HG03039 (cell line): ENCODE measurements at regions not wholly inside any gene's neighbourhood (a gene's known extent, or its start where the extent isn't known, plus 50 kb on each side); places are given as distances from the start of the nearest gene placed in this dataset.

ENCODE experiments used
- ATAC-seq: cut with Tn5 transposase; IDR thresholded peaks from one replicate; pipeline ENCODE4 v1.9.1; 2021; ENCODE audit warnings: mild to moderate bottlenecking, moderate library complexity; ENCODE audit not compliant: unreplicated experiment

DNA sequence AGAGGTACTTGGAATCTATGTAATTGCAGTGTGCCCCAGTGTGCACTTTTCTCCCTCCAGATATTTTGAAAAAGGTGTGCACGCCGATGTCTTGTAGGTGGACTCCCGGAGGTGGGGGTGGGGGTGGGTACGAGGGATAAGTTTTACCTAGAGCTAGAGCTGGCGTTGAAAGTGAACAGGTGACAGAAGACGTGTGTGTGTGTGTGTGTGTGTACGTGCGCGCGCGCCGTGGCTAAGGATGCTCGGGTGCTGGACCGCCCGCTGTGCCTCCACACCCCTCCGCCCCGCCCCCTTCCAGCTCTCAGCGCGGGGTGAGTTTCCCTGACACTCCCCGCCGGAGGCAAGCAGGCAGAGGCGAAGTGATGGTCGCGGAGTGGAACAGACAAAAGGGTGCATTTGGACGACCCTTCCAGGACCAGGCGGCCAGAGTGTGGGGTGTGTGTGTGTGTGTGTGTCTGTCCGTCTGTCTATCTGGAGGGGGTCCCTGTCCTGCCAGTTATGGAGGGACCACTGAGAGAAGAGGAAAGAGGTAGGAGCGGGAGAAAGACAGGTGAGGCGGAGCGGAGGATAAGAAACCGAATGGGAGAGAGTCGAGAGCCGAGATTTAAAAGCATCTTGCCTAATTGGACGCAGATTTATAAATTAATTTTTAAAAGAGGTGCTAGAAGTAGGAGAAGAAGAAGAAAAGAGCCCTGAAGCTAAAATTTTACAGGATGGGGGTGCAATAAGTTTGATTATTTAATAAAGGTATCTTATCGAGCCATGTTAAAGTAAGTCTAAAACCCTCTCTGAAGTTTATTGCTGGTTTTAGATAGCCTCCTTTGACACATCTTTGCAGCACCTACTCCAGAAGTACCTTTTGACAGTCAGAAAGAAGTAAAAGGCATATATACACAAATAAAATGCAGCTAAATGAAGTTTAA is 335.8 kb upstream of the THRB start:
- ATAC-seq: no peak

DNA sequence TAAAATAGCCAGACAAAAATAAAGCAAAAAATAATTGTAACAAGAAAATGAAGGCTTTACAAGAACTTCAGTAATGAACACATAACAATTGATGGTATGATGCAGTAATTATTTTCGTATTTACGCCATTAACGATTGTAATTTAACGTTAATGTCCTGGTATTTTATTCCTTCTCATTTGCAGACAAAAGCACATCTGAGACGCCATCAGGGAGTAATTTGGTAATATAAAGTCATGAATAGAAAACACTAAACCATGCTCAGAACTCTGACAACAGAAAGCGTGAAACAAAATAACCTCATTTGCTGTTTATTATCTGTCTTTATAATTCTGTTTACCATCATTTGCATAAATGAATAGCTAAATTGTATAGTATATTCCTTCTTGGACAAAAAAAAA is 336.6 kb upstream of the THRB start:
- no peak for ATAC-seq

DNA sequence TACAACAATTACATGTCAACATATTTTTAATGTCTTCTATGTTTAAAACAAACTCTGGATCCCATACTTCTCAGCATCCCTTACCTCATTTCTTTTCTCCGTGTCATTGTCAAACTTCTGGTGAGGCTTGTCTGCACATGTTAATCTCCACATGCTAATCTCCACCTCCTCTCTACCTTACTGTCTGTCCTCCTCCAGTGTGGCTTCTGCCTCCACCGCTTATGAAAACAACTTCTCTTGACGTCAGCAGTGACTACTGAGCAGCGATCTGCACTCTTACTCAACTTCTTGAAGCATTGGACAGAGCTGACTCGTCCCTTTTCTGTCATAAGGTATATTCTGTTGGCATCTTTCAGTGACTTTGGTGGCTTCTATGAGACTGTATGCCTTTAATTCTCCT is 338.2 kb upstream of the THRB start:
- no peak for ATAC-seq

DNA sequence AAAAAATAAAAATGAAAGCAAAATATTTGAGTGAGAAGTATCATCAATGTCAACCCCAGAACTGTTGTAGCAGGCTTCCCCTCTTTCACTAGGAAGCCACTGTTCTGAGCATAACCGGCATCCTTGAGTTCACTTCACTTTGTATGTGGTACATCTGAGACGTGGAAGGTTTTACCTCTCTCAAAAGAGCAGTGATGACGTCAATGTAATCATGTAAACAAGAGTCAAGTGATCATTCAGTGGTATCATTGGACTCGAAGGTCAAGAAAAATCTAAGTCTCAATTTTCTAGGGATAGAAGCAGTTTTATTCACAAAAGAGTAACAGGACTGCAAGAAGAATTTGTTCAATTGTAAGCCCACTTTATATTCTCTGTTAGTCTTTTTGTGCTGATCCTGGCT is 339.8 kb upstream of the THRB start:
- no peak for ATAC-seq

DNA sequence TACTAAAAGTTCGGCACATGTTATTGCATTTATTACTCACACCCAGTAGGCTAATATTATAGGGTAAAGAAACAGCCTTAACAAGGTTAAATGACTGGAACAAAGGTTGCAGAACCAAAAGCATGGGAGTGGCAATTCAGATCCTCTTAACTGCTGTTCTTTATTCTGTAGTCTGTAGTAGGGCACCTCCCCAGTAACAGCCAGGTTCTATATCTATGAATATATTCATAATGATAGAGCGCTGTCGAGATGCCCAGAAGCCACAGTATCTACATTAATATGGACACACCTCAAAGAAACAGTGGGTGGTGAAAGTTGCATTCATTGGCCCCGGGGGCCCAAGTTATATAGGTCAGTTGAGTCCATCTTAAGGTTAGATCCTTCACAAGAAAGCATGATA is 340.9 kb upstream of the THRB start:
- ATAC-seq: no peak

DNA sequence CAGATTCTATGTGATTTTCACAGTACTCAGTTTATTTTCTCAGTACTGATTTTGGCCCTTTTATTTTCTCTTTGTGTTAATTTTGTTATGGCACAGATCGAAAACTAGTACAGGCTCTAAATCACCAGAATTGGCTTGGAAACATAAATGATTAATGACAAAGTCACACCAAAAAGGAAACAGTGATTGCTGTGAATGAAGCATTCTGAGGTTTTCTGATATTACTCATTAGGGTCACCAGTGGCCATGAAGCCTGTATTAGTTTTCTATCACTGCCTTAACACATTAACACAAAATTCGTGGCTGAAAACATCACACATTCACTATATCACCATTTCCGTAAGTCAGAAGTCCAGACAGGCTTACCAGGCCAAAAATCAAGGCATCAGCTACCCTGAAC is 343.0 kb upstream of the THRB start:
- ATAC-seq: no peak

DNA sequence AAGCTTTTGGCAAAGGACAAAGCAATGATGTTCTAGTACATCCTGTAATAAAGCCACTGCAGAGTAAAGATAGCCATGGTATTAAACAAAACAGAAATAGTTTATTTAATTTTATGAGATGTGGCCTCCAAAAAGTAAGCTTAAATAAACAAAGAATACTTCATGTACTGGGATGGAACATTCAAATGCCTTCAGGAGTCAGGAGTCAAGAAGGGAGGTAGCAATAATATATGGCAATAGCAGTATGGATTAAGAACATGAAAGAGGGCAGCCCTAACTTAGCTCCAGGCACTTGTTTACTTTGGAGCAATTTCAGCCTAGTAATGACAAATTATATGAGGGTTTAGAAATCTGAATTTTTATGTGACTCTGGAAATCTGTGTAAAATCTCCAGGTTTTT is 343.9 kb upstream of the THRB start:
- no peak for ATAC-seq

DNA sequence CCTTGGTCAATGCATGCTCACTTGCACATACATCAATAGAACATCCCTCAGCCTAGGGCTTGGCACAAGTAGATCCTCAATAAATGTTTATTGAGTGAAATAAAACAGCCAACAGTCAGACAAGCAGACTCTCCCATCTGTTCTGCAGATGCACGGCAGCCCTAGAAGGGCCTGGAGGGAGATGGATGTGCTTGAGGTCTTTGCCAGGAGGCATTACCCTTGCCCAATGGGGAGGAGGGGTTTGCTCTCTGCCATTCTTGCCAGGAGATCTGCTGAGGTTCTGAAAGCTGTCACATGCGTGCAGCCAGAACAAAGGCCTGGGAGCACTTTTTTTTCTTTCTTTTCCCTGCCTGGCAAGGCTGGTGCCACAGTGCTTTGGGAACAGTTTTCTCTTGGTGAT is 349.3 kb upstream of the THRB start:
- no peak for ATAC-seq

DNA sequence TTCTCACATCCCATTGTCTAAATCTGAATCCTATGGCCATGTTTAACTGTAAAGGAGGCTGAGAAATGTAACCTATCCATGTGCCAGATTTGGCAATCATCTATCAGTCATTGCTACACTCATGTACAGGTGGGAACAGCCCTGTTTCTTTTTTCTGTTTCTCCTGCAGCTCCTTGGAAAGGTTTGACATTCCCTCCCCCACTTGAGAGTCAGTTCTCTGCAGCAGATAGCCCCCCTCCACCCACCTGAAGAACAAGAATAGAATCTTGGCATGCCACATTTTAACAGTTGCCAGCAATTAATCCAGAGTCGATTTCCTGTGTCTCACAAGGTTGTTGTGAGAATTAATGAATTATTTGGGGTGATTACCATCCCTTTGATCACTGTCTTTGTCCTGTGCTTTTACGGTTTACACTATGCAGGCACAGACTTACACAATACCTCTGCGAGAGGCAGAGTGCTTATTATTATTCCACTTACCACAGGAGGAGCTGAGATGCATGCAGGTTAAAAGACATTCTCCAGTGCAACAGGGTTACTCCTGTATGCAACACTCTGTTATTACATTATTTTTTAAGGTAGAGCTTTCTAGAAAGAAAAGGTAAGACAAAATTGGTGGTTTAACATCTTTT is 351.0 kb upstream of the THRB start:
- ATAC-seq: no peak

DNA sequence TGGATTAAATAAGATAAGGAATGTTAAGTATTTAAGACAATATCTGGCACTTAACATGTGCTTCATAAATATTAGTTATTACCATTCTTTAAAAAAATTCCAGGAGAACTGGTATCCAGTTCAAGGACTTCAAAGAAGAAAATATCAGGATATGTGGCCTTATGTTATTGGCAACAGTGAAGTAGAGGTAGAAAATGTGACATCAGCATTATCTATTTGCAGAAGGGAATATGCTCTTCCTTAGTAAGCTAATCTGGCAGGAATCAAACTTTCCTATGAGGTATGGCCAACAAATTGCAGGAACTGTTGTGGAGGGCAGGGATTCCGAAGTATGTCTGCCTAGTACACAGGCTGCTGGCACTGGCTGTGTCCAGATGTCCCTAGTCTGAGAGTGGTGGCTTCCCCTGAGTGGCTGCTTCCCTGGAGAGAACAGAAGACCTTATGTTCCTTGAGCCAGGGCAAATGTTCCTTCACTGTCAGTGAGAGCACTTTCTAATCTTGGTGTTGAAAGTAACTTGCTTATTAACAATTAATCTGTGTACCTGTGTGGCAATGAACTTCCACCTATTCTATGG is 351.7 kb upstream of the THRB start:
- no peak for ATAC-seq

DNA sequence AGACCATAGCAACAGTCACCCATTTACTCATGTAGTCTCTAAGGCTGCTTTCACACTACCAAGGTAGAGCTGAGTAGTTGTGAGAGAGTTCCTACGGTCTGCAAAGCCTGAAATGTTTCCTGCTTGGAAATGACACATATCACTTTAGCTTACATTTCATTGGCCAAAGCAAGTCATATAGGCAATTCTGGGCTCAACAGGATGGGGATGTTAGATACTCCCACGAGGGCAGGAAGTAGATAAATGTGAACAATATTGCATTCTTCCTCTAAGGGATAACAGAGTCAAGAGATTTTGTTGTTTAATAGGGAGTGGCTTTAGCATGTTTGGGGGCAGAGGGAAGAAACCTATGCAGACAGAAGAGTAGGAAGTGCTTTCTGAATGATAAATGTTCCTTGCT is 355.6 kb upstream of the THRB start:
- no peak for ATAC-seq

DNA sequence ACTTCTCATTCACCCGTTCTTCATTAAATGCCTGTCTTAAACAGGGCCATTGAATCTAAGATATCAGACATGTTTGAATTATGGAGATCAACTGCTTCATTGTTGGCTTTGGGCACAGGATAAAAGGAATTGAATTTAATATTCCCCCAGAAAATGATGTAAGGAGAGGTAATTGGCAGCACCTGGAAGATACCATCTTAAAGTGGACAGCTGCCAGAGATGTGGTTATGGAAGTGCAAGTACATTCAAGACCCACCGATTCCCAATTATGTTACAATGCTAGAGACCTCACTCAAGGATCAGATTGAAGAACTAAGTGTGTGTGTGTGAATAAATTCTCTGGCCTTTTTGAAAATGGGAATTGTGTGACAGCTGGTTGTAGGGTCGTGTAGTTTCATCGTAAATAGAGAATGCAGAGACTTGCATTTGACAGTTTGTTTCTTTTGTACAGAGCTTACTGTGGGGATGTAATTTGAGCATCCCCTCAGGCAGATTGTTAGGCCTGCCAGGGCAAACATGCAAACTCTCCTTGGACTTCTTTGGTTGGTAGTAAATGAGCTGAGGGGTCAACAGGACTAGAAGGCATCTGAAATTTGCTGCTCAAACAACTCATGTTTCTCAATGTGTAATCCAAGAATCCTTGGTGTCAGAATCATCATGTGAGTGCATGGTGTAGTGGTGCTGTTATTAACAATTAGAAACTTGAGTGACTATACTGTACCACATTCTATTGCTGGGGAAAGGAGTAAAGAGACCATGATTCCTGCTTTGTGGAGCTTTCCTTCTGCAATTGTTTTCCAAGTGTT is 359.2 kb upstream of the THRB start:
- no peak for ATAC-seq

DNA sequence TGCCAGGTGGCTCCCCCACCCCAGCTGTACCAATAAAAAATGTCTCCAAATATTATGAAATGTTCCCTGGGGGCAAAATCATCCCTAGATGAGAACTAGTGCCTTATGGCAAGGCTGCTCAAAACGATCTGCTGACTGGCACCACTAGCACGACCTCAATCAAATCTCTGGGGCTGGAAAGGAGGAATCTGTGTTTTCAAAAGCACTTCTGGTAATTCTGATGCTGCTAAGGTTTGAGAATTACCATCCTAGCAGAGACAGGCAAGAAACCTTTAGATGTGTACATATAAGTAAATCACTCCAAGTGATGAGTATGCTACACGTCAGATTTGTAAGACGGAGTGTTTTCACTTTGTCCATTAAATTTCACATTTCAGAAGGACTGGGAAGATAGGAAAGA is 360.1 kb upstream of the THRB start:
- no peak for ATAC-seq

DNA sequence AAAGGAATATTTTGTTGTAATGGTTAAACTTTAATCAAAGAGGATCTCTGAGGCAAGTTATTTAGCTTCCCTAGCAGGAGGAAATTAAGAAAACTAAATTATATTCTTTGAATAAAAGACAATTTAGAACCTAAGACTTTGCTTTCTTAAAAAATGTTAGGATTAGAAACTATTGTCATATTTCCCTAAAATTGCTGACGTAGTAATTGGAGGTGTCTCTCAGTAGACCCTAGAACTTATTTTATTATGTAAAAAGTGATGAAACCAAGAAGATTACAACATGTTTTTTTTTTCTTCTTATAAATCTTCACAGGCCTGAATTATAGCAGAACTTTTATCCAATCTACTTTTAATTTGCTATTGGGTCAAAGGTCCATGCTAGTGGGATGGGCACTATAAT is 363.3 kb upstream of the THRB start:
- no peak for ATAC-seq

DNA sequence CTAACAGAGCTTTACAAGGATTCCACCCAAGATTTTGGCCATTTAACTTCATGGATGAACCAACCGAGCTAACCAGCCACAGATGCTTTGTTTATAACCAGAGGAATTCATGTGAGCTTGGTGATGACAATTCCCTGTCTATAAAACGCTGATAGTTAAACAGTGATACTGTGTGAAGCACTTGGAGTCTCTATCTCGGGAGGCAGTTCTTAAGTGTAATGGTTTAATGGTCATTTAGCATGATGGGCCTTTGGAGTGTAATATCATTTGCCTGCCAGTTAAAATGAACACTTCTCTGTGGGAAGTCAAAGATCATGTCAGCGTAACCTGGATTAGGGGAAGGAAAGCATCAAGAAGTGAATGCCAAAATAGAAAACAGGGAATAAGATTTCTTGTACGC is 368.6 kb upstream of the THRB start:
- ATAC-seq: no peak

DNA sequence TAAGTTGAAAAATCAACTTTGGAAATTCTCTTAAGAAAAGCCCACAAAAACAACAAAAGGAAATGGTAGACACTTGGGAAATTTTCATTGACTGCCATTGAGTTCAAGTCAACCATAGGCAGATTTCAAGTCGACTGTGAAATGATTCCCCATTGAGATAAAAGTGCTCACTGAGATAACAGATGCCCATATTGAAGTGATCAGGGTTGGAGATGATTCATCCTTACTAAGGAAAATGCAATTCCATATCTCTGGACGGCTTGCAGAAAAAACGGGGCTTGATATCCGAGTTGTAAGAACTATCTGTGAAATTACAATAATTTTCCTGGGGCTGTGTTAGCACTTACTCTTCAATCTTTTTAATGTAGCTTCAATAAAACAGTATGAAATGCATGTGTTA is 373.1 kb upstream of the THRB start:
- ATAC-seq: no peak

DNA sequence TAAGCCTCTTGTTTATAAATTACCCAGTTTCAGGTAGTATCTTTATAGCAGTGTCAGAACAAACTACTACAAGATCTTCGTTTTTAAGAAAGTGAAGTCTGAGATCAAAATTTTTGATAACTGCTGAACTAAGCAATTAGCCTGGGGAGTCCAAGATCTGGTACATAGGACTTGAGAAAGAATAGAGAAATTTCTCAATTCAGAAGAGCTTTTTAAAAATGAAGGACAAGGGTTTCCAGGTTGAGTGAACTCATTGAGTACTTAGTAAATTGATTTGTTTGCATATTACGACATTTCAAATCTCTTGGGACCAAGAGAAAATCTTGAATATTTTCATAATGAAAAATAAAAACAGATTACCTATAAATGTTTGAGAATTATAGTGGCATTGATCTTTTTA is 386.6 kb upstream of the THRB start:
- no peak for ATAC-seq

DNA sequence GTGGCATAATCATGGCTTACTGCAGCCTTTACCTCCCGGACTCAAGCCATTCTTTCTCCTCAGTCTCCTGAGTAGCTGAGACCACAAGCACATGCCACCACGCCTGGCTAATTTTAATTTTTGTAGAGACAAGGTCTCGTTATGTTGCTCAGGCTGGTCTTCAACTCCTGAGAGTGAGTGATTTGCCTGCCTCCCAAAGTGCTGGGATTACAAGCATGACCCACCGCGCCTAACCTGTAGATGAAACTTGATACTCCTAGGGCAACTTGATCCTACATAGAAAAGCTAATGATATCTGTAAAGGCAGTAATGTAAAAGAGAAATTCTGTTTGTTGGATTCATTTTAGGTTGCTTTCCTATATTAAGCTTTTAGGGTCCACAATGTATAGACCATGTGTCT is 391.9 kb upstream of the THRB start:
- no peak for ATAC-seq

DNA sequence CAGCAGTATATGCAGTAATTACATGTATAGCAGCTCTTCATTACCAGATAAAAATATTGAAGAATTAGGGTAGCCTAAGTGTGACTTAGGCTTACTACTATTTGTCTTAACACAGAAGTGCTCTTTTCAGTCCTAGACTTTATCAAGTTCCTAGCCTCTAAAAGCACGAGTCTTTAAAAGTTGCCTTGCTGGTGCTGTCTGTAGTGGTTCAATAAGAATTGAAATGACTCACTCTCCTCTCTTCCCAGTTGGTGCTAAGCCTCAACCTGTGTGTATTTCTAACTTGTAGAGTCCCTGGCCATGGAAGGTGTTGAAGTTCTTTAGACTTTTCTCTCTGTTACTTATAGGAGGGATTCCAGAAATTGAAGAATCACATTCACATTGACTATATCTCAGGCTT is 395.4 kb upstream of the THRB start:
- ATAC-seq: no peak

DNA sequence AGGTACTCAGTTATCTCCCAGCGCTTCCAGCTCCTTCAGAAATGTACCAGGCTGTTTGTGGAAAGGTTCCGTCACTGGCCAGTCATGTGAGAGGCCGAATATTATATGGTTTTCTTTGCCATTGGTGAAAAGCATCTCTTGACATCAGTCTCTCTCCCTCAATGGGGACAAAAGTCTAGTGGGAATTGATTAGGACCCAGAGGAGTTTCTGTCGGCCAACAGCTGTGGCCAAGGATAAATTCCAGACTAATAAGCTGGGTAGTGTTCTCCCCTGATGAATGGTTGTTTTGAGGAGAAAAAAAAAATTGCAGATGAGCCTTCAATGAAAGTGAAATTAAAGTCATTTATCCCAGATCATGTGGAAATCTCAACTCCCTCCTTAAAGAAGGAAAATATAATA is 404.7 kb upstream of the THRB start:
- ATAC-seq: no peak

DNA sequence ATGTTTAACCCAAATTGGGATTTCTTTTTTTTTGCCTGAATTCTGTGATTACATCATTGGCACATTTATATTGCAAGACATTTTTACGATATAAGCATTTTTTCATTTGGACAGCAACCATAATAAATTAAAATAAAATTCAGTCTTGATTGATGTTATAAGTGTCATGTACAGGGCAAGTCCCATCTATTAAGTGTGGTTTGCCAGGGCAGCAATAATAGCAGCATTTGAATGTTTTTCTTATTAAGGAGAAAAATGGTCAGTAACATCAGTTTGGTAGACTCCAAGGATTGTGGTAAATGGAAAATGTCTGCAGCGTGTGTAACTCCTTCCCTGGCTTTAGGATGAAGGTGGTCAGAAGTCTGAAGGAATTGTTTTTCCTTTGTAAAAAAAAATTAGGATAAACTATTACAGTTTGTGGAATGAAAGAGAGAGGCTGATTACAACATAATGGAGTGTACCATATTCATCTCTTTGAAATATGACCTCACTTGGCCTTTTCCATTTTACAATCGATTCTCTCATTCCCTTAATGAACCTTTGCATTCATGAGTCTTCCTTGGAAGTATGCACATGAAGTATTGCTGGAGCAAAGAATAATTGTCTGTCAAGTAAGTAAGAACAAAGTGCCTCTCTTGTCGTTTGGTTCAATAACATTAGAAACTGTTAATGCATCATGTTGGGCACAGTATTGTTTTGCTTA is 405.4 kb upstream of the THRB start:
- no peak for ATAC-seq
